Activated CD4-positive, CD25-positive, alpha-beta regulatory T cell treated with anti-CD3 and anti-CD28 coated beads, Interleukin-2, amount 50 U/mL, for 24 hours (primary cell): ENCODE measurements at regions not wholly inside any gene's neighbourhood (a gene's known extent, or its start where the extent isn't known, plus 50 kb on each side); places are given as distances from the start of the nearest gene placed in this dataset.

ENCODE experiments used
- ATAC-seq, 2 donors: fragments of 150-1000 bp; cut with Tn5 transposase; one replicate each; pipeline ENCODE4 v1.10.0; 2021; ENCODE audit warnings: mild to moderate bottlenecking in 1 of 2, moderate library complexity in 1 of 2

GRCh38 chrX:79300856-79301255, 66.3 kb downstream of the ITM2A start:
- no peak for ATAC-seq

- ATAC-seq: no peak
Measured at GRCh38 chrX:79290596-79290995, 76.5 kb downstream of the ITM2A start.

- ATAC-seq: no peak
Measured at GRCh38 chrX:79288733-79289132, 78.4 kb downstream of the ITM2A start.

- ATAC-seq: no peak
Measured at GRCh38 chrX:79287724-79288123, 79.4 kb downstream of the ITM2A start.

GRCh38 chrX:79281775-79282174, 85.4 kb downstream of the ITM2A start:
- ATAC-seq: no peak

- peak; percentile 99 for ATAC-seq
Measured at GRCh38 chrX:79270401-79270800, 96.7 kb downstream of the ITM2A start.

- no peak for ATAC-seq
Measured at GRCh38 chrX:79268788-79269187, 98.3 kb downstream of the ITM2A start.

- ATAC-seq: no peak
Measured at GRCh38 chrX:79266702-79267101, 100.4 kb downstream of the ITM2A start.

- ATAC-seq: peak in 1 of 2 donors; percentile 18
Measured at GRCh38 chrX:79263550-79263949, 103.6 kb downstream of the ITM2A start.

GRCh38 chrX:79259073-79259689, 108.0 kb downstream of the ITM2A start:
- peak; percentile 84 to 85 for ATAC-seq

GRCh38 chrX:79243691-79244090, 99.2 kb downstream of the GPR174 start:
- no peak for ATAC-seq

- ATAC-seq: peak in 1 of 2 donors; percentile 49
Measured at GRCh38 chrX:79235899-79236298, 91.4 kb downstream of the GPR174 start.

- no peak for ATAC-seq
Measured at GRCh38 chrX:79231662-79232061, 87.2 kb downstream of the GPR174 start.
